Skeletal muscle satellite cell (primary cell): ENCODE measurements at regions not wholly inside any gene's neighbourhood (a gene's known extent, or its start where the extent isn't known, plus 50 kb on each side); places are given as distances from the start of the nearest gene placed in this dataset.
"Not testable (repeated sequence)": the region's sequence is repeated elsewhere in the genome, so short reads cannot be mapped to it uniquely, and the experiment has no call there.

ENCODE experiments used
- H3K27me3 ChIP-seq: 2 replicates; pipeline ENCODE4 v1.7.0; 2013; ENCODE audit warnings: low read length; ENCODE audit not compliant: control insufficient read depth, insufficient read depth
- H3K36me3 ChIP-seq: 2 replicates; pipeline ENCODE4 v1.7.0; 2013; ENCODE audit warnings: mild to moderate bottlenecking, control low read depth, low read length; ENCODE audit not compliant: insufficient read depth
- H3K4me1 ChIP-seq: 2 replicates; pipeline ENCODE4 v1.7.0; 2013; ENCODE audit warnings: low read length; ENCODE audit not compliant: control insufficient read depth, insufficient read depth
- H3K4me2 ChIP-seq: 2 replicates; pipeline ENCODE4 v1.7.0; 2013; ENCODE audit warnings: mild to moderate bottlenecking, low read length
- H3K4me3 ChIP-seq: 2 replicates; pipeline ENCODE4 v1.7.0; 2013; ENCODE audit warnings: low read length
- H3K9ac ChIP-seq: 2 replicates; pipeline ENCODE4 v1.7.0; 2013; ENCODE audit warnings: mild to moderate bottlenecking, low read depth, low read length, moderate library complexity
- H3K9me3 ChIP-seq: replicated peaks from 2 replicates; pipeline ENCODE4 v1.7.0; 2013; ENCODE audit warnings: mild to moderate bottlenecking, control low read depth, low read length

GRCh38 chrX:133483771-133484170 is 68.5 kb upstream of the GPC4 start:
- H3K4me2 ChIP-seq, H3K9me3 ChIP-seq, H3K4me3 ChIP-seq, H3K36me3 ChIP-seq, H3K27me3 ChIP-seq, H3K4me1 ChIP-seq, H3K9ac ChIP-seq: not testable (repeated sequence)

GRCh38 chrX:133482056-133482952 is 67.0 kb upstream of the GPC4 start:
- H3K4me3 ChIP-seq, result no peak overlapping the region

GRCh38 chrX:133477986-133478385 is 62.7 kb upstream of the GPC4 start:
- Histone ChIP-seq H3K4me2 (no peak overlapping the region), H3K4me3 (no peak overlapping the region), H3K9me3 (no peaks in the 10 kb centered on the region), H3K9ac (no peak overlapping the region), H3K27me3 (peaks cover 12% of the 10 kb centered on the region), H3K4me1 (peaks cover 5% of the 10 kb centered on the region), H3K36me3 (no peaks in the 10 kb centered on the region)

More at GRCh38 chrX:133482056-133482952, 67.0 kb upstream of the GPC4 start:
- no peaks in the 10 kb centered on the region for H3K9me3 ChIP-seq
- H3K4me1 ChIP-seq, result peaks cover 5% of the 10 kb centered on the region
- no peaks in the 10 kb centered on the region for H3K36me3 ChIP-seq
- H3K4me2 ChIP-seq, result peak overlapping the region; percentile 32
- H3K9ac ChIP-seq, result no peak overlapping the region
- peaks cover 6% of the 10 kb centered on the region for H3K27me3 ChIP-seq

- Histone ChIP-seq H3K4me3 (no peak overlapping the region), H3K9ac (no peak overlapping the region), H3K9me3 (no peaks in the 10 kb centered on the region), H3K4me2 (no peak overlapping the region), H3K36me3 (no peaks in the 10 kb centered on the region), H3K4me1 (no peaks in the 10 kb centered on the region), H3K27me3 (peaks cover 12% of the 10 kb centered on the region)
Observed at GRCh38 chrX:133475953-133476352, 60.7 kb upstream of the GPC4 start.

- Histone ChIP-seq H3K4me3 (no peak overlapping the region), H3K4me2 (no peak overlapping the region), H3K9me3 (no peaks in the 10 kb centered on the region), H3K9ac (no peak overlapping the region), H3K4me1 (no peaks in the 10 kb centered on the region), H3K27me3 (peaks cover 12% of the 10 kb centered on the region), H3K36me3 (no peaks in the 10 kb centered on the region)
Observed at GRCh38 chrX:133475521-133475920, 60.2 kb upstream of the GPC4 start.

GRCh38 chrX:133474574-133474973 is 59.3 kb upstream of the GPC4 start:
- Histone ChIP-seq H3K4me2 (no peak overlapping the region), H3K36me3 (no peaks in the 10 kb centered on the region), H3K9ac (no peak overlapping the region), H3K27me3 (peaks cover 12% of the 10 kb centered on the region), H3K4me1 (no peaks in the 10 kb centered on the region), H3K9me3 (no peaks in the 10 kb centered on the region), H3K4me3 (no peak overlapping the region)

- H3K4me3 ChIP-seq, result no peak overlapping the region
- no peak overlapping the region for H3K9ac ChIP-seq
- no peaks in the 10 kb centered on the region for H3K9me3 ChIP-seq
- no peak overlapping the region for H3K4me2 ChIP-seq
- no peaks in the 10 kb centered on the region for H3K36me3 ChIP-seq
- peaks cover 7% of the 10 kb centered on the region for H3K27me3 ChIP-seq
- H3K4me1 ChIP-seq, result no peaks in the 10 kb centered on the region
Observed at GRCh38 chrX:133473451-133473850, 58.2 kb upstream of the GPC4 start.

- Histone ChIP-seq H3K27me3 (peaks cover 2% of the 10 kb centered on the region), H3K36me3 (no peaks in the 10 kb centered on the region), H3K4me3 (no peak overlapping the region), H3K4me2 (no peak overlapping the region), H3K9ac (no peak overlapping the region), H3K4me1 (no peaks in the 10 kb centered on the region), H3K9me3 (no peaks in the 10 kb centered on the region)
Observed at GRCh38 chrX:133468051-133468450, 52.8 kb upstream of the GPC4 start.

- H3K27me3 ChIP-seq, result peaks cover 2% of the 10 kb centered on the region
- H3K9ac ChIP-seq, result no peak overlapping the region
- H3K4me2 ChIP-seq, result no peak overlapping the region
- H3K36me3 ChIP-seq, result no peaks in the 10 kb centered on the region
- no peaks in the 10 kb centered on the region for H3K4me1 ChIP-seq
- H3K9me3 ChIP-seq, result no peaks in the 10 kb centered on the region
- no peak overlapping the region for H3K4me3 ChIP-seq
Observed at GRCh38 chrX:133465254-133465653, 50.0 kb upstream of the GPC4 start.
